Non-pigmented ciliary epithelial cell (primary cell): ENCODE measurements at regions not wholly inside any gene's neighbourhood (a gene's known extent, or its start where the extent isn't known, plus 50 kb on each side); places are given as distances from the start of the nearest gene placed in this dataset.

ENCODE experiments used
- DNase-seq: peaks from one replicate; pipeline ENCODE4 v3.0.0-alpha.2; 2010; ENCODE audit warnings: low read depth

- DNase-seq: no peak
These were observed 305.9 kb upstream of the ARGLU1 start for GRCh38 chr13:106873810-106874209.

GRCh38 chr13:106867249-106867648, 299.3 kb upstream of the ARGLU1 start:
- no peak for DNase-seq

- DNase-seq: no peak
These were observed 297.9 kb upstream of the ARGLU1 start for GRCh38 chr13:106865716-106866440.

GRCh38 chr13:106859533-106859904, 291.6 kb upstream of the ARGLU1 start:
- DNase-seq: no peak

GRCh38 chr13:106858903-106859532, 291.1 kb upstream of the ARGLU1 start:
- no peak for DNase-seq

GRCh38 chr13:106852436-106852835, 284.5 kb upstream of the ARGLU1 start:
- DNase-seq: no peak

- no peak for DNase-seq
These were observed 283.2 kb upstream of the ARGLU1 start for GRCh38 chr13:106850973-106851650.

GRCh38 chr13:106846571-106847448, 278.9 kb upstream of the ARGLU1 start:
- no peak for DNase-seq

GRCh38 chr13:106836186-106836802, 268.4 kb upstream of the ARGLU1 start:
- DNase-seq: no peak

GRCh38 chr13:106835477-106835876, 267.5 kb upstream of the ARGLU1 start:
- DNase-seq: no peak

GRCh38 chr13:106821979-106822378, 254.0 kb upstream of the ARGLU1 start:
- no peak for DNase-seq

- no peak for DNase-seq
These were observed 251.7 kb upstream of the ARGLU1 start for GRCh38 chr13:106819413-106820180.

GRCh38 chr13:106818971-106819370, 251.0 kb upstream of the ARGLU1 start:
- DNase-seq: no peak

- DNase-seq: no peak
These were observed 247.6 kb upstream of the ARGLU1 start for GRCh38 chr13:106815545-106815944.

GRCh38 chr13:106814463-106814862, 246.5 kb upstream of the ARGLU1 start:
- DNase-seq: no peak

GRCh38 chr13:106810069-106810468, 242.1 kb upstream of the ARGLU1 start:
- no peak for DNase-seq

GRCh38 chr13:106804991-106805390, 237.1 kb upstream of the ARGLU1 start:
- no peak for DNase-seq

GRCh38 chr13:106802917-106803316, 235.0 kb upstream of the ARGLU1 start:
- DNase-seq: no peak

GRCh38 chr13:106799781-106800335, 231.9 kb upstream of the ARGLU1 start:
- no peak for DNase-seq

GRCh38 chr13:106797081-106797640, 229.2 kb upstream of the ARGLU1 start:
- DNase-seq: no peak
